ENCODE measurements at regions not wholly inside any gene's neighbourhood (a gene's known extent, or its start where the extent isn't known, plus 50 kb on each side); places are given as distances from the start of the nearest gene placed in this dataset.

DNA sequence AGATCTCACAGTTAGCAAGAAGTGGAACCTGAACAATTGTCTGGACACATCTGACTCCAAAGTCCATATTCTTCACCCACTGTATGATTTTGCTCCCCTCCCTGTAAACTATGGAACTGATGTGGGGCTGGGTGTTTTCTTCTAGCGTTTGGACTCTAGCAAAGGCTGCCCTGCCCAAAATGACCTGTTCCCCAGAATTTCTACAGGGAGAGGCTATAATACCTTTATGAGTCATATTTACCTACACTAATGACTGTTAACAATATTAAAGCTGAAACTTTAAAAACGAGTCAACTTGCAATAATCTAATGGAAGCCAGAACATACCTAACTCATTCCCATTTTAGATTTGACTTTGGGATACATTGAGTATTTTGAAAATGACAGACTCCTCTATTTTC, 531.2 kb upstream of the CFAP20DC start:
- DNase-seq (ENCODE audit: low read depth): no peak

DNA sequence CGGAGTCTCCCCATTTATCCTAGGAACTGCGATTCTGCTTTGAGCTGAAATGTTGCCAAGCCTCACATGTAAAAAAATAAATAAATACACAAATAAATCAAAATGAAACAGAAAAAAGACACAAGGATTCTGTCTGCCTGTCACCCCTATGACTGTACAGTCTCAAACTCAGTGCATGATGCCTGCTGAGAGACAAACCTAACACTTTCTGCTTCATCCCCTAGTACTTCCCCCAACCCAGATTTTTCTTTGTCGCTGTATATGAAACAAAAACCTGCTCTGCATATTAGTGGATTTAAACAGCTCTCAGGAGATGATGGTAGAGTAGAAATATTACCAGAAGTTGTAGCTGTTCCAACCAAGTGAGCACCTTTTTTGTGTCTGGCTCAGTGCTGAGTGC, 530.7 kb upstream of the CFAP20DC start:
- no peak for DNase-seq (ENCODE audit: low read depth)

DNA sequence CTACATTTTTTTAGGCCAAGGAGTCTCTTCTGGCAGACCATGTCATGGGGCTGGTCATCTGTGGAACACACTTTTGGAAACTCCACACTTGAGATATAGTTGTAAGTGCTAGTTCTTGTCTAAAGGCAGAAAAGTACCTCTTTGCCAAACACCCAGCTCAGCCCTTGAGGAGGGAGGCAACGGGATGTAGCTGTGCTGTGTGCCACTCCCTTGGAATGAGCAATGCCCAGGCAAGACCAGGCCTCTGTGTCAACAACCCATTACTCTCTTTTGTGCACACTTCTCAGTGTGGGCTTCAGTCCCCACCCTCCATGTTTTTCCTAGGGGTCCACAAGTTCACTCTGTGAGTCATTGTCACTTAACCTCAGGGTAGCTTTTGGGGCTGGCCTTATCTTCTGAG, 528.3 kb upstream of the CFAP20DC start:
- no peak for DNase-seq (ENCODE audit: low read depth)

DNA sequence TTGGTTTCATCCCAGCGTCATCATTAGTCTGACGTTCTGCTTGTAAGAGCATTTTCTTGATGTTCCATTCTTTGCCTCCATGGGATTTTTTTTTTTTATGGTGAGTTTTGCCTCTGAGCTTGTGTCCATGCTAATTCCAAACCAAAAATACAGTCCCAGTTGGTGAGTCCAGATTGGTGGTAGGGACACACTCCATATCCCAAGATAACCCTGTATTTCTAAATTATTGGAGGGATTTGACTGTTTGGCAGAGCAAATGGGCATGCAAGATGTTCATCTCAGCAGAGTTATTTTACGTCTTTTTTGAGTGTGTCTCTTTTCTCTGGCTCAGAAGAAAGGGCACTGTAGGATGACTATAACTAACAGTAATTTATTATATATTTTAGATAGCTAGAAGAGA, 526.8 kb upstream of the CFAP20DC start:
- DNase-seq (ENCODE audit: low read depth): no peak

DNA sequence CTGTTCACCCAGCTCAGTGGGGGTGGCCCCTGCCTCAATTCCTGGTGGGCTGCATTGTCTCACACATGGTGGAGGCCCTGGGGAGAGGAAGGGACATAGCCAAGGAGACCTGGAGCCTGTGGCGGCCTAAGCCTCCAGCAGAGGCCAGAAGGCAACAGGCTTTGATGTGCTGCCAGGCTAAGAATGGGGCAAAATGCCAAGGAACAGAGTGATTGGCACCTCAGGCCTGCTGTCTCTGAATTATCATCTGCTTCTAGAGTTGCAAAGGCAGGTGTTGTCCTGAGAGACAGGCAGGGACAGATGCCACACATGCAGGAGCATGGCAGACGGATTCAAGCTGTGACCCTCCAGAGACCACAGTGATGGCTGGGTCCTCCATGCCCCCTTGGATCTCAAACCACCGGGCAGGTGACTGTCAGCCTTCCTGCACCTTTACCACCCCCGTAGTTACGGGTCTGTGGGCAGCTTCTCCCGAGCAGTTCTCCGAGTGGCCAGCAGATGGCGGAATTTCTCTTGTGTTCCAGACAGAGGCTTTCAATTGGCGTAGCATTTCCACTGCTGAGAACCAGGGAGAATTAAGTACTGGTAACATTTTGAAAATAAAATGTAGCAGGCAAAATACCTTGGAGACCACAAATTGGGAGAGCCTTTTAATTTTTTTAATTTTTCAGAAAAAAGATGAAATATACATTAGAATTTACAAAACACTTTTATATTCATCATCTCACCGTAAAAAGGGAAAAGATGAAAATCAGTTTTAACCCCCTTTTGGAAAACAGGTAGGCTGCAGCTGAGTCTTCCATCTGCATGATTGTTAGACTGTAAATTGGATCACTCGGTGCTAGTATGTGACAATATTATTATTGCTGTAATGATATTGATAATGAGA, 525.5 kb upstream of the CFAP20DC start:
- DNase-seq (ENCODE audit: low read depth): no peak

DNA sequence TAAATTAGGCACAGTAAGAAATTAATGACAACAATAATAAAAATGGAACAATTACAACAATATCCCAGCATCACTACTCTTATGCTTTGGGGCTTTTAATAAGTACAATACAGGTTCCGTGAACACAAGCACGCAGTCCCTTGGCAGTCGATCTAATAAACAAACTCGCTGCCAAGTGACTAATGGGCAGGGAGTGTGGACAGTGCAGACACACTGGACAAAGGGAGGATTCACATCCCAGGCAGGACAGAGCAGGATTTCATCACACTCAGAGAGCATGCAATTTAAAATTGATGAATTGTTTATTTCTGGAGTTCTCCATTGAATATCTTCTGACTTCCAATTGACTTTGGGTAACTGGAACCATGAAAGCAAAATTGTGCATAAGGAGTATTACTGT, 524.1 kb upstream of the CFAP20DC start:
- DNase-seq (ENCODE audit: low read depth): no peak

DNA sequence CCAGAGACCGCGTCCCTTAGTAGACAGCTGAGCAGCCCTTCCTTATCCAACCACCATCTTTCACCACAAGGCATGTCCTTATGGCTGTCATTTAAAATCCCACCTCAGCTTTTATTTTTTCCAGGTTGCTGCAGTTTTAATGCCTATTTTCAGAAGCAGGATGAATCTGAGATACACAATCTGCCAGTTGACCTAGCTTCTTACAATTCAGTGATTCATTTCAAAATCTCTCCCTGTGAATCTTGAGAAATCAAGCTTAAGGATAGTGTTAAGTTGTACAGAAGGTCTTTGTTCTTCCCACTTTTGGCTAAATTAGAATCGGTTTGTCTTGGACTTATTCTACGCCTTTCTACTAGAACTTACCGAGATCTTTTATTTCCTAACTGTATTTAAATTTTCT, 522.3 kb upstream of the CFAP20DC start:
- DNase-seq (ENCODE audit: low read depth): no peak

DNA sequence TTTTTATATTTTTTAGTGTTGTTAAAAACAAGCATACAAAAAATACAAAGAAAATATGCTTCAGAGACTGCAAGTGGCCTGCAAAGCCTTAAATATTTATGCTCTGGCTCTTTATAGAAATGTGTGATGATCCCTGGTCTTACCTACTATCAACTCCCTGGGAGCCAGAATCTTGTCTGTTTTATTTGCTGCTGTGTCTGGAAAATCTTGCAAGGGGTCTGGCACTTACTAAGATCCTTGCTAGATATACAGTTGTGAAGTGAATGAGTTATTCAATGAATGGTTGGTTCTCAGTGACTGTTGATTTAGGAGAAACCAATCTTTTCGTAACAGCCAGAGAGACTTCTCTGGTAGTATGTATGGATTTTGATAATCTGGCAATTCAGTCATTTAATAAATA, 521.0 kb upstream of the CFAP20DC start:
- DNase-seq (ENCODE audit: low read depth): no peak

DNA sequence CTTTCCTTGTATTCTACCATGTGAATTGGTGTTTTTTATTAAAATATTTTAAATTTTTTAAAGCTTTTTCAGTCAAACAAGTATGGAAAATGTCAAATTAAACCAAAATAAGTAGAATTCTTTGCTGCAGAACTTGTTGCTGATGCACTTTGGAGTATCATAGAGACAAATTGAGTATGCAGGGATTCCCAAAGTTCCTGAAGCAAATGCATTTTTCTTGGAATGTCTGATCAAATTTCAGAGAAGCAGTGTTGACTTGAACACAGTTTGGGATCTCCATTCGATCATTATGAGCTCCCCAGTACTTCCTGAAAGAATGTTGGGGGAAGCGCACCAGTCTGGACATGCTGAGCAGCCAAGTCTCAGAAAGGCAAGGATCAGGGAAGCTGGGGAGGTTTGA, 517.8 kb upstream of the CFAP20DC start:
- no peak for DNase-seq (ENCODE audit: low read depth)

DNA sequence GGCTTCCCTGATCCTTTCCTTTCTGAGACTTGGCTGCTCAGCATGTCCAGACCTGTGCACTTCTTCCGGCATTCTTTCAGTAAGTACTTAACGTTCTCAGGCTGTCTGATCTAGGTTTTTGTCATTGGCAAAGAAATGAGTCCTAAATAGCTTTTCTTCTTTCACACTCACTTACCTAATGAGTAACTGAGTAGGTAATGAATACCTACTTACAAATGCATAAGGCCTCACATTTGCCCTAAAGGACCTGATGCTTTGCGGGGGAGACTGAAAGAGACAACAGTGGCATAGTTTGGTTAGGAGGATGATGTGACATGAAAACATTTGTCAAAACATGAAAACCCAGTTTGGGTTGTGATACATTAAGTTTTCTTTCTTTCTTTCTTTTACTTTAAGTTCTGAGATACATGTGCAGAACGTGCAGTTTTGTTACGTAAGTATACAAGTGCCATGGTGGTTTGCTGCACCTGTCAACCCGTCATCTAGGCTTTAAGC, 516.7 kb upstream of the CFAP20DC start:
- no peak for DNase-seq (ENCODE audit: low read depth)

DNA sequence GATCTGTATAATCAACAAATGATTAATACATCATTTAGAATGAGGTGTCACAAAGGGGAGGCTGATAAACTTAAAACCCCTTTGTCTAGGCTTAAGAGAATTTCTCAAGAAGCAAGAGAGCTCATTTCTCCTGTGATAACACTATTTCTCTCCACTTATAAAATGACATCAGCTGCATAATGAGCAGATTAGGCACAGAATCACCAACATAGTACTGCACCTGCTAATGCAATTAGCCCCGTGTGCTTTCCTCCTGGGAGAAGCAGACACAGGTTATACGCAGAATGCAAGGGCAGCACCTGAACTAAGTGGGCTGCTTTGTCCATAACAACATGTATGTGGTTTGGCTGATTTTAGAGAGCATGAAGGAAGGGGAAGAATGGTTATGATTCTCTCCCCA, 515.3 kb upstream of the CFAP20DC start:
- DNase-seq (ENCODE audit: low read depth): no peak

DNA sequence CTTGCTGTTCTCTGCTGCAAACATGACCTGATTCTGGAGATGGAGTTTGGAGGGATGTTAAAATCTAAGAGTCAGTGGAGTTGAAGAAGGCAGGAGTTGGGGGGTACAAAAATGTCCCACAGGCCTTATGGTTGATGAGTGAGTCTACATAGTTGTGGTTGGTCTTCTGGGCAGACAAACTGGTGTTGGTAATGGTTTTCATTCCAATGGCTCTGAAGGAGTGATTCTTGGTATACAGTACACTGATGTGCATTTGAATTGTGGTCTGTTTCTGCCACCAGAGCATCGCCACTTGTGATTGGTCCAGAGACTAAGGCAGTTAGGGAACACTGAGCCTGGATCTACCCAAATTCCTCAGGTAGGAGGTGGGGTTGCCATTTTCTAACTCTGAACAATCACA, 514.1 kb upstream of the CFAP20DC start:
- DNase-seq (ENCODE audit: low read depth): no peak

DNA sequence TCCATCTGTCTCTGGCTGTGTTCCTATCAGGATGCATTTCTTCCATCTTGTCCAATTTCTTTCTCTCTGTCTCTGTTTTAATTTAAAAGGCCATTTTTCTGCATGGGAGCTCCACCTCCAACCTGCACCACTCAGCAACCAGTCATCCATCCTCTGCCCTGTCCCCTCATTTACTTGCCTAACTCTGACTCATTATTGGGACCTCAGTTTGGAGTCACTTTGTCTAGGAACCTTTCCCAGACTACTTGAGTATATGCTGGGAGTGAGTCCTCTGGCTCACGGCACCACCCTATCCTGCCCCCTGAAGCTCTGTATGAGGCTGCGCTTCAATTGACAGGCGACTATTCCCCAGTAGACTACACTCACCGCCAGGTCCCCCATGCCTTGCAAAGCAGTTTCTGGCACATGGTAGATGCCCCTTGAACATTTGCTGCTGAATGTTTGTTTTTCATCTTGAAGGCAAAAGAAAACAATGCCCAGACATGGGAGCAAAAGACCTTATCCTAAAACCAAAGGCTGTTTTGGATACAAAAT, 513.3 kb upstream of the CFAP20DC start:
- no peak for DNase-seq (ENCODE audit: low read depth)

DNA sequence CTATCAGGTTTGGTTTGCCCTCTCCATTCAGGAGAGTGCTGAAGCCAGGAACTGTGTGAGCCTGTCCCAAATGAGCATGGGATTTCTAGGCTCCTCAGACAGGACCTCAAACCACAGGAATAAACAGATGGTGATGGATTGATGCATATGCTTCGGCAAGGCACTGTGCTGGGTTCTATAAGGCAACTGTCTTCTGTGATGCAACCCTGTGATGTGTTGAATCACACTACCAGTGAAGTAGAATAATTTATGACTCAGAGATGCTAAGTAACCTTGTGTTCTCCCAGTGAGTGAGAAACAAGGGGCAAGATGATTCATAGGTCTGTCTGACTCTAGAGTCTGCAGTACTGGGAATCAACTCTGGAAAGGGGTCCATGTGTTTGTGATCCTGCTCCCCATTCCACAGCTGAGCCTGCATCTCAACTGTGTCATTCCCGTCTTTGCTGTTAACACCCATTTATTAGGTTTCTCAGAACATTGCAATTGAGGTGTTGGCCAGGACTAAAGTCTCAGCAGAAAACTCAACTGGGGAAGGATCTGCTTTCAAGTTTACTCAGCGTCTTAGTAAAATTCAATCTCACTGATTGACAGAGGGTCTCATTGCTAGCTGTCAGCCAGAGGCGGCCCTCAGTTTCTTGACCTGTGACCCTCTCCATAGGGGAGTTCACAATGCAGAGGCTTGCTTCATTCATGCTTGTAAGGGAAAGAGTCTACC, 510.1 kb upstream of the CFAP20DC start:
- DNase-seq (ENCODE audit: low read depth): peak; percentile 66

DNA sequence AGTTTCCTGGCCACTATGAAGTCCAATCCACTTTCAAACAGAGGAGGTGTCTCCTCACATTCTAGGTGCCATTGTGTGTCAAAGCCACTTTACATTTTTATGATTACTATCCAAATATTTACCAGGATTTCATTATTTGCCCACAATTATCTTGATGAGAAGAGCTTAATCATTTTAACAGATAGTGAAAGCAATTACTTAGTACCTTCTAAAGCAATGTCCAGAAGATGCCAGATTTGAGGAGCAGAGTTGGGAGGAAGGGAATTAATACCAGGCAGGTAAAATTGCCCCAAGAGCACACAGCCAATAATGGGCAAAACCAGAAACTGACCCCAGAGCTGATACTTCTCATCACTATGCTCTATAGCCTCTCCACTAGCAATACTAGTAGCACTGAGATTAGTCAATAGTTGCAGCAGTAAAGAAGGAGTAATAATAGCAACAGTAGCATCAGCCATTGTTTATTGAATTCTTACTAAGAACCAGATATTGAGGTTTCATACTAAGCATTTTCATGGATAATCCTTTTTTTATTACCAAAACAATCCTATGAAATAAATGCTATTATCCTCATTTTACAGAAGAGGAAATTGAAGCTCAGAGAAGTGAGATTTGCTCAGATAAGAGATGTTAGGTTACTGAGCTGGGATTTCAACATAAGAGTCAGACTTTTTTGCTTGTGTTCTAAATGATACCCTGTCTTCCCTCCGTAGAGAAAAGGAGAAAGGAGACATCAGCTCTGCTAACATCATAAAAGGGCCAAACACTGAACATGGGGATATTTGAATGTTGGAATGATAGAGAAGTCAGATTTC, 509.3 kb upstream of the CFAP20DC start:
- DNase-seq (ENCODE audit: low read depth): no peak

DNA sequence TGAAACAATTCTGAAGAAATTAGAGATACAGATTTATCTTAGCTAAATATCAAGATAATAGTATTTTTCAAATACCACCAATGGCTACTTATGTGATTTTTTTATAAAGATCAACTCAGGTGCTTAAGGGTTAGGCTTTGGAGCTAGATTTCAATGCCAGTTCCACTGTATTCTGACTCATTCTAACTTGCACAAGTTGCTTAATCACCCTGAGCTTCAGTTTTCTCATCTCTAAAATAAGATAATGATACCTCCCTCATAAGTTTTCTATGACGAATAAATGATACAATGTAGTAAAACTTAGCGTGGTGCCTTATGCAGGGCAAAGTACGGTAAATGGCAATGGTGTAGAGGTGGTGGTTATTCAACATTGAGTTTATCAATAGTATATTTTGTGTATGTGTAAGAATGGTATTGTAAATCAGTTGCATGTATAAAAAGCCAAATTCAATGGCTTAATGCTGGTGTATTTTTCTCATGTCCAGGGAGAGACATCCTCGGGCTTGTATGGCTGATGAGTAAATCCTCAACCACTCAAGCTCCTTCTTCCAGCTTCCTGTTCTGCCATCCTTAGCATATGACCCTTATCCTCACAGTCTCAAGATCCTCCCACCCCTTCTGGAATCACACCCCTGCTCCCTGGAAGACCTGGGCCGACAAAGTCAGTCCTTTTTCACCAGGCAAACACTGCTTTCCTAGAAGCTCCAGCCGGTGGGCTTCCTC, 505.9 kb upstream of the CFAP20DC start:
- no peak for DNase-seq (ENCODE audit: low read depth)

DNA sequence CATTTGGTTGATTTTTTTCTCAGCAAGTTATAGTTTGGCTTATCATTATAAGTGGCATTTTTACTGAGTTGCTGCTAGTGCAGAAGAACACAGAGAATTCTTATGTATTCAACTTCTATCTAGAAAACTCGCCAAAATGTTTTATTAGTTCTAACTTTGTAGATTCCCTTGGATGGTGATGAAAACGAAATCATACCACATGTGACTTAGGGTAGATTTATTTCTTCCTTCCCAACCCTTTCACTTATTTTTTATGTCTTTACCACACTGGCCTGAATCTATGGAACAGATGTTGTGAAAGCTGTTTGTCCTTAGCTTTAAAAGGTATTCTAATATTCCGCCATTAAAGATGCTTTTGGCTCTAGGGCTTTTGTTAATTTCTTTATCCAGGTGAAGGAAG, 503.3 kb upstream of the CFAP20DC start:
- no peak for DNase-seq (ENCODE audit: low read depth)

DNA sequence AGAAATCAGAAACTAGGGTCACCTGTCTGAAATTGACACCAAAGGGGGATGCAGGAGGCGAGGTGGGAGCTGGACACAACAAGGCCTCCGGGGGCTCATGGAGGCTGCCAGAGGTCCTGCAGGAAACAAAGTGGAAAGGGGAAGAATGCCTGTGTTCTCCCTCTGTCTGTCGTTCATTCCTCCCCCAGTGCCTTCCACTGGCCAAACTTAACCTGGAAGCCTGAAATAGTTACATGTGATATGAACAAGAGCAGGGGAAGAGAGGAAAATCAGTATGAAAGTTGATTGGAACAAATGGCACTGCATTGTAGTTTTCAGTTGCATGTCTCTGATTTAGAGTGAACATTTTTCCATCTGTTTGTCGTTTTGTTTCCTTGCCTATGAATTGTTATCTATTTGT, 502.0 kb upstream of the CFAP20DC start:
- no peak for DNase-seq (ENCODE audit: low read depth)

DNA sequence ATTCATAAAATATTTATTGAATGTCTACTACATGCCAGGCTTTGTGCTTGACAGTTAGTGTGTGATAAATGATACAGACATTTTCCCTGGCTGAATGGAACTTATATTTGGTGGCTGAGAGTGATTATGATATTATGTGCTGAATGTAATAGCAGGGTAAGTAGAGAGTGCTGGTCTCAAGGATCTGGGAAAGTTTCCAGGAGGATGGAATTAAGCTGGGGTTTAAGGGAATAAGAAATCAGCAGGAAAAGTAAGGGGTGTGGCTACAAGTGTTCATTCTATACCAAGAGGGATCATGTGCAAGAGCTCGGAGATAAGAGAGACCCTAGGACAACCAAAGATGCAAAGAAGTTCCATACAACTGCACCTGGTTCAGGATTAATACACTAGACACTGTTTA, 500.1 kb upstream of the CFAP20DC start:
- no peak for DNase-seq (ENCODE audit: low read depth)

DNA sequence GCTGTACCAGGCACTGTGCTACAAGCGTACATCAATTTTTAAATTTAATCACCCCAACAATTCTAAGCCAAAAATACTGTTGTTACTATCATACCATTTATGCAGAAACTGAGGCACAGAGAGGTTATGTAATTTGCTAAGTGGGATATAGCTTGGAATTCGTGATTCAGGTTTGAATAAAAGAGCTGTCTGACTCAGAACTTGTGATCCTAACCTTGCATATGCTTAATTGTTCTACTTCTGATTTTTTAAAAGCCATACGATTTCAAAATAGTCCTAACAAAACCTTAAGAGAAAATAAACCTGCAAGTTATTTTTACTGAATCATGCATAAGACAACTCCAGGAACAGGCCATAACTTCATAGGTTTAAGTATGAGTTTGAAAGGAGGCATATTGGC, 498.0 kb upstream of the CFAP20DC start:
- DNase-seq (ENCODE audit: low read depth): no peak

DNA sequence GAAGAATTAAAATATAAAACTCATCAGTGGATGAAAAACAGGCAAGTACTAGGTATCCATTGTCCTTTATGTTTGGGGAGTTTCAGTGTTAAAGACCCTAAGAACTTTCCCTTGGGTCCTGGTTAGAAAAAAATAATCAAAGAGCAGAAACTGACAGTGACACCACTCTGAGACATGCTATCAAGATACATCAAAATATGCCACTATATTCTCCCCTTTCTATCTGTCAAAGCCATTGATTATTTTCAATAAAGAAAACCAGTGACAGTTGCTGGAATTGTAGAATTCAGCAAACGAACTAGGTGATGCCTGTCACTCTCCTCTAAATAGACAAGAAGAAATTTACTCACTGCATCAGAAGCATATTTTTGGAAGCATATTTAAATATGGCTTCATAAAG, 496.7 kb upstream of the CFAP20DC start:
- DNase-seq (ENCODE audit: low read depth): no peak

DNA sequence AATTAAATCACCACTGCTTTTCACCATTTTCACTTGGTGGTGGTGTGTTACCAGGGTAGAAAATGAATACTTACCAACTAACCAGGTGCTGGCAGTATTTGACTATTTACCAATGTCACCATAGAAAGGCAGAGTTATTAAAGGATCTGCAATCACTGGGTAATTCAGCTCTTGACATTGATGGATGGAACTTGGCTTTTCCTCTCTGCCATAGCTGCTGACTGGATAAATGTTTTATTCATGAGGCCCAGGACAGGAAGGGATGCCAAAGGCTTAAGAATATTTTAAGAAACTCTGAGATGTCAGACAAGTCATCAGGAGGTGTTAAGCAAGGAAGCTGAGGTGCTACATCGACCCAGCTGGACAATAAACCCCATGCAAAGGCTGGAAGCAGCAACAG, 495.5 kb upstream of the CFAP20DC start:
- no peak for DNase-seq (ENCODE audit: low read depth)
